GM23248 (cell line): ENCODE measurements at regions not wholly inside any gene's neighbourhood (a gene's known extent, or its start where the extent isn't known, plus 50 kb on each side); places are given as distances from the start of the nearest gene placed in this dataset.

Experiments
- EZH2 ChIP-seq: fragments of 200-600 bp; sonication (generic); IDR thresholded peaks from 2 replicates; pipeline ENCODE4 v1.6.1; 2018; ENCODE audit warnings: antibody characterized with exemption, mild to moderate bottlenecking; ENCODE audit not compliant: insufficient read depth, poor library complexity, severe bottlenecking
- EZH2phosphoT487 ChIP-seq: fragments of 200-600 bp; sonication (generic); IDR thresholded peaks from 2 replicates; pipeline ENCODE4 v1.6.1; 2018; ENCODE audit warnings: antibody characterized with exemption, moderate library complexity, mild to moderate bottlenecking, low read depth; ENCODE audit not compliant: insufficient read depth

GRCh38 chr1:82317671-82318070, 516.9 kb downstream of the ADGRL2 start:
- TF ChIP-seq EZH2phosphoT487: no peak
- no peak for TF ChIP-seq EZH2
